ENCODE measurements at regions not wholly inside any gene's neighbourhood (a gene's known extent, or its start where the extent isn't known, plus 50 kb on each side); places are given as distances from the start of the nearest gene placed in this dataset.
A peak's percentile ranks its signal among the peaks of the same experiment; 100 is the strongest.

DNA sequence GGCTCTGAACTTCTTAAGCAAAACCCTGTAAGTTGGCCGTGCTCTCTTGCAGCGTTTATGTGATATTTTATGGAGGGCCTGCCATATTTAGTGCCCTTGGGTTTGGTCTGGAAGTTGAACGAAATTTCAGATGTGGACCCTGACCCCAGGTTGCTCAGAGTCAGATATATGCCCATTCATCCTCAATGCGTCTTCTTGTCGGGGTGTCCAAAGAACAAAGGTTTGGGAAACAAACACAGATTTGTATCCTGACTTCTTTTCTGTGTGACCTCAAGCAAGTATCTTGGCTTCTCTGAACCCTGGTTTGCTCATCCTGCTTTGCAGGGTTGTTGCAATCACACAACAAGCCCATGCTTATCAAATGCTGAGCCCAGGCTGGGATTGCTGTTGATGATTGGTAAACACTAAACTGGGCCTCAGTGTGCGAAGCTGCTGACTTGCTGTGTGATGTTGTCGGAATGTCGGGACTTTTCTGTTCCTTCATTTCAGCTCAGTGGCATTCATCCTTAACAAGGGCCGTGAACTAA is 103.5 kb upstream of the PTPN1 start:
- Histone ChIP-seq H3K27ac (peak overlapping the region; percentile 93 to 100 (median 96)), H3K27me3 (no peaks in the 10 kb centered on the region), H3K4me1 (peaks cover 63 to 70% of the 10 kb centered on the region in 2 donors), H3K9me3 (no peaks in the 10 kb centered on the region), H3K36me3 (no peaks in the 10 kb centered on the region), H3K4me3 (no peak overlapping the region)
- no peak for TF ChIP-seq POLR2A (IDR thresholded peaks at IDR 0.05)
- TF ChIP-seq, protein P1, sequence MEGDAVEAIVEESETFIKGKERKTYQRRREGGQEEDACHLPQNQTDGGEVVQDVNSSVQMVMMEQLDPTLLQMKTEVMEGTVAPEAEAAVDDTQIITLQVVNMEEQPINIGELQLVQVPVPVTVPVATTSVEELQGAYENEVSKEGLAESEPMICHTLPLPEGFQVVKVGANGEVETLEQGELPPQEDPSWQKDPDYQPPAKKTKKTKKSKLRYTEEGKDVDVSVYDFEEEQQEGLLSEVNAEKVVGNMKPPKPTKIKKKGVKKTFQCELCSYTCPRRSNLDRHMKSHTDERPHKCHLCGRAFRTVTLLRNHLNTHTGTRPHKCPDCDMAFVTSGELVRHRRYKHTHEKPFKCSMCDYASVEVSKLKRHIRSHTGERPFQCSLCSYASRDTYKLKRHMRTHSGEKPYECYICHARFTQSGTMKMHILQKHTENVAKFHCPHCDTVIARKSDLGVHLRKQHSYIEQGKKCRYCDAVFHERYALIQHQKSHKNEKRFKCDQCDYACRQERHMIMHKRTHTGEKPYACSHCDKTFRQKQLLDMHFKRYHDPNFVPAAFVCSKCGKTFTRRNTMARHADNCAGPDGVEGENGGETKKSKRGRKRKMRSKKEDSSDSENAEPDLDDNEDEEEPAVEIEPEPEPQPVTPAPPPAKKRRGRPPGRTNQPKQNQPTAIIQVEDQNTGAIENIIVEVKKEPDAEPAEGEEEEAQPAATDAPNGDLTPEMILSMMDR (IDR thresholded peaks at IDR 0.05 in 4 of 5, conservative IDR thresholded peaks at IDR 0.05 in 1 of 5) = no peak
- in situ Hi-C loops (cut with MboI; ENCODE audit: low sequenced_read_pairs in 4 of 4) = no loop called here
- intact Hi-C loops (cut with DNase I; ENCODE audit: low total_unique reads) = no loop called here
- ATAC-seq (no peak), DNase-seq (no peak)

DNA sequence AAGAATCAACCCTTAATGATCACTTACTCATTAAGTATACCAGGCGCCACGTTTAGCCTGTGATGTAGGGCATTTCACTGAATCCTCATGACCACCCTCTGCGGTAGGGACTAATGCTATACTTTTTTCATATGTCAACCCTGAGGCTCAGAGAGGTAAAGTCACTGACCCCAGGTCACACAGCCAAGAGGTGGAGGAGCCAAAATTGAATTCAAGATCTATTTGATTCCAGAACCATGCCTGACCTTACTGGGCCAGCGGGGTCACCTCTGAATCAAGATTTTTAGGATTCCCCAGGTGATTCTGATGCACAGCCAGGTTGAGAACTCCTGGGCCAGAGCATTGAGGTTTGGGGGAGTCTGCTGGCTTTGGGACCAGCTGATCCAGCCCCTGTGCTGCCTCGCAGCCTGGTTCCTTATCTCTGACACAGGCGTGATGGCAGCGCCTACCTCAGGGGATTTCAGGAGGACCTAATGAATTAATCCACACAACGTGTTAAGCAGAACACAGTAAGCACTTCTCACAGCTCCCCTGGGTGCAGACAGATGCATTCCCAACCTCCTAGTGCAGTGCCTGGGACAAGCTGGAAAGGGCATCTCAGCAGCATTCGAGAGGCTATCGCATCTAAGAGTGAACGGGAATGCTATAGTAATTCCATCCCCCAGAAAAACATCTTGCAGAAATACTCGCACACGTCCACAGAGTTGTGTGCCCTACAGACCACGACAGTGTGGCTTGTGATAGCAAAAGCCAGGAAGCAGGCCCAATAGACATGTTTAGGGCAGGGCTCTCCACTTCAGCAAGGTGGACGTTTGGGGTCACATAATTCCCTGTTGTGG is 101.4 kb upstream of the PTPN1 start:
- TF ChIP-seq POLR2A (IDR thresholded peaks at IDR 0.05) = no peak
- TF ChIP-seq, protein P1 (IDR thresholded peaks at IDR 0.05 in 4 of 5, conservative IDR thresholded peaks at IDR 0.05 in 1 of 5) = no peak
- in situ Hi-C loops (cut with MboI; ENCODE audit: low sequenced_read_pairs in 4 of 4) (no loop called here), intact Hi-C loops (cut with DNase I; ENCODE audit: low total_unique reads) (loop anchor here (2.0 kb wide), 1 partner anchor 44 kb away; no protein-coding TSS in a partner anchor)
- H3K4me1 ChIP-seq = peaks cover 60 to 64% of the 10 kb centered on the region in 2 donors
- ATAC-seq (no peak), DNase-seq (no peak)
- H3K9me3 ChIP-seq = no peaks in the 10 kb centered on the region
- H3K36me3 ChIP-seq = no peaks in the 10 kb centered on the region
- H3K4me3 ChIP-seq = no peak overlapping the region
- no peaks in the 10 kb centered on the region for H3K27me3 ChIP-seq
- peak overlapping the region; percentile 61 to 100 (median 83) for H3K27ac ChIP-seq

DNA sequence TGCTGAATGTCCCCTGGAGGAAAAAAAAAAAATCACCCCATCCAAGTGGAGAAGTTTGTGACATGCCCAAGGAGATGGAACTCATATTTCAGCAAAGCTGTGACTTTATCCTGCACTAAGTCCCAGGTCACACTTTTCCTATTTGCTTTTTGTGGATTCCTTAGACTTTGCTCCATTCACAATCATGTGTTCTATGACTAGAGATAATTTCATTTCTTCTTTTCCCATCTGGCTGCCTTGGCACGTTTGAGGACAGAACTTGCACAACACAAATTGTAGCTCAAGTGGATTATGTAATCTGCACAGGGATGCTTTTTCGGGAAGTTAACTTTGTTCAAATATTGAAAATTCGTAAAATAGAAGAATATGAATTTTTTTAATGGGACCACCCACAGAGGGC is 100.7 kb upstream of the PTPN1 start:
- TF ChIP-seq, protein P1 (IDR thresholded peaks at IDR 0.05 in 4 of 5, conservative IDR thresholded peaks at IDR 0.05 in 1 of 5) = no peak
- no peak for TF ChIP-seq POLR2A (IDR thresholded peaks at IDR 0.05)
- H3K4me3 ChIP-seq = no peak overlapping the region
- peaks cover 61 to 64% of the 10 kb centered on the region in 2 donors for H3K4me1 ChIP-seq
- H3K36me3 ChIP-seq = no peaks in the 10 kb centered on the region
- peak overlapping the region; percentile 61 to 100 (median 83) for H3K27ac ChIP-seq
- ATAC-seq = peak; percentile 32 to 58
- intact Hi-C loops (cut with DNase I; ENCODE audit: low total_unique reads) (loop anchor here (2.0 kb wide), 1 partner anchor 43 kb away; no protein-coding TSS in a partner anchor), in situ Hi-C loops (cut with MboI; ENCODE audit: low sequenced_read_pairs in 4 of 4) (no loop called here)
- H3K9me3 ChIP-seq = no peaks in the 10 kb centered on the region
- H3K27me3 ChIP-seq = no peaks in the 10 kb centered on the region
- peak in 1 of 2 donors; percentile 59 for DNase-seq

DNA sequence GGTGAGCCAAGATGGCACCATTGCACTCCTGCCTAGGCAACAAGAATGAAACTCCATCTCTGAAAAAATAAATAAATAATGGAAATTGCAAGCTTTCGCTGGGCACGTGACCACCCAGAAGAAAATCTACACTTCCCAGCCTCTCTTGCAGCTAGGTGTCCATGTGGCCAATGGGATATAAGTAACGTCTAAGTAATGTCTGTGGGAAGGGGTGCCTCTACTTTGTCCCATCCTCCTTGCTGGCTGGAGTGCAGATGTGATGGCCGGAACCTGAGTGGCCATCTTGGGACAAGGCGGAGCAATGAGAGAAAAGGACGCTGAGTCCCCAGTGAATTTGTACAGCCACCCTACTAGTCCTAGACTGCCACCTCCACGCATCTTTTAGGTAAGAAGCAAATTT is 99.8 kb upstream of the PTPN1 start:
- H3K9me3 ChIP-seq = no peaks in the 10 kb centered on the region
- no peak for ATAC-seq
- no peaks in the 10 kb centered on the region for H3K36me3 ChIP-seq
- H3K27ac ChIP-seq = peak overlapping the region in 3 of 4 donors; percentile 73 to 100 (median 93)
- no peak for DNase-seq
- intact Hi-C loops (cut with DNase I; ENCODE audit: low total_unique reads) = no loop called here
- no peaks in the 10 kb centered on the region for H3K27me3 ChIP-seq
- no peak overlapping the region for H3K4me3 ChIP-seq
- in situ Hi-C loops (cut with MboI; ENCODE audit: low sequenced_read_pairs in 4 of 4) = no loop called here
- peaks cover 62 to 64% of the 10 kb centered on the region in 2 donors for H3K4me1 ChIP-seq
- TF ChIP-seq, protein P1 (IDR thresholded peaks at IDR 0.05 in 4 of 5, conservative IDR thresholded peaks at IDR 0.05 in 1 of 5) = no peak
- TF ChIP-seq POLR2A (IDR thresholded peaks at IDR 0.05) = no peak

Data from gastrocnemius medialis (tissue), 4 donors.